Prostate gland (tissue), 1 donor: ENCODE measurements at regions not wholly inside any gene's neighbourhood (a gene's known extent, or its start where the extent isn't known, plus 50 kb on each side); places are given as distances from the start of the nearest gene placed in this dataset.

Source experiments
- POLR2A ChIP-seq: fragments of 450-650 bp; IDR thresholded peaks from one replicate; pipeline ENCODE4 v1.6.1; 2016; ENCODE audit warnings: antibody characterized with exemption, mild to moderate bottlenecking
- POLR2AphosphoS5 ChIP-seq: sonication (generic); formaldehyde crosslinking; IDR thresholded peaks from one replicate; pipeline ENCODE4 v1.6.1; 2017; ENCODE audit warnings: antibody characterized with exemption

GRCh38 chr12:118694128-118694775 is 287.1 kb upstream of the SRRM4 start:
- TF ChIP-seq POLR2A (no peak), POLR2AphosphoS5 (no peak)
